Astrocyte of the cerebellum (primary cell): ENCODE measurements at regions not wholly inside any gene's neighbourhood (a gene's known extent, or its start where the extent isn't known, plus 50 kb on each side); places are given as distances from the start of the nearest gene placed in this dataset.
A peak's percentile ranks its signal among the peaks of the same experiment; 100 is the strongest.

ENCODE experiments used
- DNase-seq: peaks from one replicate; pipeline ENCODE4 v3.0.0-alpha.2; 2011; ENCODE audit warnings: low read depth
- H3K4me3 ChIP-seq: 2 replicates; pipeline ENCODE4 v1.5.1; 2011; ENCODE audit warnings: mild to moderate bottlenecking, low read depth, low read length, moderate library complexity
- CTCF ChIP-seq: IDR thresholded peaks from 2 replicates; pipeline ENCODE4 v1.5.1; 2012; ENCODE audit warnings: low read length, low read depth, moderate library complexity, mild to moderate bottlenecking; ENCODE audit errors: missing control alignments
- in situ Hi-C: cut with HindIII; loops from 2 replicates; pipeline ENCODE4 v1.10.0; 2017; ENCODE audit warnings: low sequenced_read_pairs

GRCh38 chr16:63745456-63745855, 1376.4 kb downstream of the CDH11 start:
- in situ Hi-C loops = no loop called here

GRCh38 chr16:63744077-63744874, 1377.6 kb downstream of the CDH11 start:
- TF ChIP-seq CTCF = no peak
- DNase-seq = no peak
- in situ Hi-C loops = no loop called here
- no peak overlapping the region for H3K4me3 ChIP-seq

More at GRCh38 chr16:63745456-63745855, 1376.4 kb downstream of the CDH11 start:
- no peak for TF ChIP-seq CTCF
- H3K4me3 ChIP-seq = no peak overlapping the region
- no peak for DNase-seq

- no peak overlapping the region for H3K4me3 ChIP-seq
- no peak for TF ChIP-seq CTCF
- no peak for DNase-seq
- in situ Hi-C loops = no loop called here
Observed at GRCh38 chr16:63742150-63742549, 1379.7 kb downstream of the CDH11 start.

- no peak for DNase-seq
- TF ChIP-seq CTCF = no peak
- in situ Hi-C loops = no loop called here
- H3K4me3 ChIP-seq = no peak overlapping the region
Observed at GRCh38 chr16:63737633-63738032, 1384.2 kb downstream of the CDH11 start.

GRCh38 chr16:63735456-63735855, 1386.4 kb downstream of the CDH11 start:
- TF ChIP-seq CTCF = no peak
- in situ Hi-C loops = no loop called here
- DNase-seq = no peak
- H3K4me3 ChIP-seq = no peak overlapping the region

- in situ Hi-C loops = no loop called here
- no peak overlapping the region for H3K4me3 ChIP-seq
- no peak for DNase-seq
- TF ChIP-seq CTCF = peak; percentile 12
Observed at GRCh38 chr16:63720848-63721247, 1401.0 kb downstream of the CDH11 start.
